ENCODE measurements at regions not wholly inside any gene's neighbourhood (a gene's known extent, or its start where the extent isn't known, plus 50 kb on each side); places are given as distances from the start of the nearest gene placed in this dataset.

DNA sequence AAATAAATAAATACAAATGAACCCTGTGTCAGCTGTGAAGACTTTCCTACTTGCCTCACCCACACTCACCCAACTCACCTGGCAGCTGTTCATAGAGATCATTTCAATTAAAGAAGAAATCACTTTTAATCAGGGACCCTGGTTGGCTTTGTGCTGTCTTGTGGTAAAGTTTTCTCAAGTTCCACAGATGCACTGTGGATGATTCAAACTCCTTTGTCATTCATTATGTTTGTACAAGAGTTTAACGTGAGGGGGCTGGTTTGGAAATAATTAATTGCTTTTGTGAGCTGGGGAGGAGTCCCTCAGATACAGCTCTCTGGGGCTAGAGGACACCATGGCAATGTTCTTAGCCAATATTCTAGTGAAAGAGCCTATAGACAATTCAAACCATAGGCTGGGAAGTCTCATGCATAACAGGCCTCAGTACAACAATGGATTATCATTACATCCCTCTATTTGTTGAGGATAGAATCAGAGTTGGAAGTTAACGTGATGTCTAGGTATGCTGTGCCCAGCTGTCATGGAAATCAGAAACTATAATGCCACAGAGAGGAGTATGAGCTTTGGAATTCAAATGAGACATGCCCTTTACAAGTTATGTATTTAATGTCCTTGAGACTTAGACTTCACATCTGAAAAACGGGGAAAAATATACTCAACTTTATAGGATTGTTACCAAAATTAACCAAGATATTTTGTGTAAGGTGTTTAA is 698.5 kb downstream of the KCNA4 start:
- TF ChIP-seq POLR2AphosphoS5 (IDR thresholded peaks at IDR 0.05; ENCODE audit: low read depth) (no peak), CTCF (IDR thresholded peaks at IDR 0.05; ENCODE audit: insufficient read depth, low read length) (no peak), REST (IDR thresholded peaks at IDR 0.05; ENCODE audit: insufficient replicate concordance, low read depth) (no peak)

All from HL-60 (cell line).